GM18858 (cell line): ENCODE measurements at regions not wholly inside any gene's neighbourhood (a gene's known extent, or its start where the extent isn't known, plus 50 kb on each side); places are given as distances from the start of the nearest gene placed in this dataset.
"Not testable (repeated sequence)": the region's sequence is repeated elsewhere in the genome, so short reads cannot be mapped to it uniquely, and the experiment has no call there.

Source experiments
- ATAC-seq: cut with Tn5 transposase; IDR thresholded peaks from one replicate; pipeline ENCODE4 v1.9.1; 2021; ENCODE audit not compliant: unreplicated experiment

- no peak for ATAC-seq
These were observed 289.1 kb upstream of the DNAJC19 start for GRCh38 chr3:181278468-181279238.

- ATAC-seq = no peak
These were observed 286.9 kb upstream of the DNAJC19 start for GRCh38 chr3:181276358-181276896.

GRCh38 chr3:181274025-181274424, 284.5 kb upstream of the DNAJC19 start:
- no peak for ATAC-seq

GRCh38 chr3:181267312-181267711, 277.8 kb upstream of the DNAJC19 start:
- no peak for ATAC-seq

- peak; percentile 69 for ATAC-seq
These were observed 276.3 kb upstream of the DNAJC19 start for GRCh38 chr3:181265750-181266333.

- ATAC-seq = no peak
These were observed 274.9 kb upstream of the DNAJC19 start for GRCh38 chr3:181264486-181264885.

GRCh38 chr3:181253796-181254195, 264.3 kb upstream of the DNAJC19 start:
- no peak for ATAC-seq

- no peak for ATAC-seq
These were observed 263.1 kb upstream of the DNAJC19 start for GRCh38 chr3:181252631-181253030.

- no peak for ATAC-seq
These were observed 261.2 kb upstream of the DNAJC19 start for GRCh38 chr3:181250714-181251113.

GRCh38 chr3:181239441-181239840, 249.9 kb upstream of the DNAJC19 start:
- ATAC-seq = no peak

GRCh38 chr3:181230258-181230657, 240.7 kb upstream of the DNAJC19 start:
- no peak for ATAC-seq

- ATAC-seq = no peak
These were observed 223.8 kb upstream of the DNAJC19 start for GRCh38 chr3:181213347-181213746.

- no peak for ATAC-seq
These were observed 222.7 kb upstream of the DNAJC19 start for GRCh38 chr3:181212271-181212670.

GRCh38 chr3:181210275-181210674, 220.7 kb upstream of the DNAJC19 start:
- ATAC-seq = no peak

- ATAC-seq = no peak
These were observed 200.0 kb upstream of the DNAJC19 start for GRCh38 chr3:181189556-181189955.

GRCh38 chr3:181183764-181184163, 194.2 kb upstream of the DNAJC19 start:
- ATAC-seq = no peak

- not testable (repeated sequence) for ATAC-seq
These were observed 193.5 kb upstream of the DNAJC19 start for GRCh38 chr3:181183057-181183456.

GRCh38 chr3:181178991-181179390, 189.5 kb upstream of the DNAJC19 start:
- ATAC-seq = no peak

- ATAC-seq = peak; percentile 66
These were observed 187.1 kb upstream of the DNAJC19 start for GRCh38 chr3:181176601-181177000.

- ATAC-seq = no peak
These were observed 185.2 kb upstream of the DNAJC19 start for GRCh38 chr3:181174676-181175233.

- no peak for ATAC-seq
These were observed 184.5 kb upstream of the DNAJC19 start for GRCh38 chr3:181174022-181174421.

GRCh38 chr3:181173227-181173626, 183.7 kb upstream of the DNAJC19 start:
- no peak for ATAC-seq
